ENCODE measurements at regions not wholly inside any gene's neighbourhood (a gene's known extent, or its start where the extent isn't known, plus 50 kb on each side); places are given as distances from the start of the nearest gene placed in this dataset.

DNA sequence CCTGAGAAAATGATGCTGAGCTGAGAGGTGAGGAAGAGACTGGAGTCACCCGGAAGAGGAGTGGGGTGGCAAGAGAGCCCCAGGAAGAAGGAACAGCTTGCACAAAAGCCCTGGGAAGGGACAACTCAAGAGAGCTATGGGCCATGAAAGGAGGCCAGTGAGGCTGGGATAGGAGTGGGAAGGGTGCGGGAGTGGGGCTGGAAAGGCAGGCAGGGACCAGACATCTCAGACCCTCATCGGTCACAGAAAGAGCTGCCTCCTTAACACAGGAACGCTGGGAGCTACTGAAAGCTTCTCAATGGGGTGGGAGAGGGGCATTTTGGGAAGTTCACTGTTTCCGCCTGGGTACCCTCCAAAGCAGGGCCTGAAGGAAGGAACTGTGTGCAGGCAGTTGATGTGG, 122.0 kb upstream of the UNC5B start:
- TF ChIP-seq, protein P1, sequence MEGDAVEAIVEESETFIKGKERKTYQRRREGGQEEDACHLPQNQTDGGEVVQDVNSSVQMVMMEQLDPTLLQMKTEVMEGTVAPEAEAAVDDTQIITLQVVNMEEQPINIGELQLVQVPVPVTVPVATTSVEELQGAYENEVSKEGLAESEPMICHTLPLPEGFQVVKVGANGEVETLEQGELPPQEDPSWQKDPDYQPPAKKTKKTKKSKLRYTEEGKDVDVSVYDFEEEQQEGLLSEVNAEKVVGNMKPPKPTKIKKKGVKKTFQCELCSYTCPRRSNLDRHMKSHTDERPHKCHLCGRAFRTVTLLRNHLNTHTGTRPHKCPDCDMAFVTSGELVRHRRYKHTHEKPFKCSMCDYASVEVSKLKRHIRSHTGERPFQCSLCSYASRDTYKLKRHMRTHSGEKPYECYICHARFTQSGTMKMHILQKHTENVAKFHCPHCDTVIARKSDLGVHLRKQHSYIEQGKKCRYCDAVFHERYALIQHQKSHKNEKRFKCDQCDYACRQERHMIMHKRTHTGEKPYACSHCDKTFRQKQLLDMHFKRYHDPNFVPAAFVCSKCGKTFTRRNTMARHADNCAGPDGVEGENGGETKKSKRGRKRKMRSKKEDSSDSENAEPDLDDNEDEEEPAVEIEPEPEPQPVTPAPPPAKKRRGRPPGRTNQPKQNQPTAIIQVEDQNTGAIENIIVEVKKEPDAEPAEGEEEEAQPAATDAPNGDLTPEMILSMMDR (IDR thresholded peaks at IDR 0.05; ENCODE audit: unreplicated experiment in 3 of 3) = no peak

DNA sequence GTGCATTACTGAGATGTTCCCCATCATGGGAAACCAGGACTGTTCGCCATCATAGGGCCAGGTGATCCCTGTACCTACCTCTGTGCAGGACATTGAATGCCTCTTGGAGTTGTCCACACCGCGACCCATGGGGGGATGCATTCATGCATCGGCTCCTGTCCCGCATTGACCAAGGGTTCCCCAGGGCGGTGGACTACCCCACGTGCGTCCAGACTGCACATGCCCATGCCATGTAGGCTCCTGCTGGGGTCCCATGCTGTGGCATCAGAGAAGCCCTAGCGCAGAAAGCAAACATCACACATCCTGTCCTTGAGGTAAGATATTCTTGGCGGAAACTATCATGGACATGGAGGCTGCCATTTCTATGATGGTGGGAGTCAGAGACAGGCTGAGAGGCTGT, 121.6 kb upstream of the UNC5B start:
- Mint-ChIP-seq H3K4me1 (peaks cover 19% of the 10 kb centered on the region), H3K27ac (no peak overlapping the region), H3K27me3 (ENCODE audit: low read depth) (peaks cover 22% of the 10 kb centered on the region), H3K9me3 (no peaks in the 10 kb centered on the region), H3K4me3 (no peak overlapping the region), H3K36me3 (ENCODE audit: low read depth) (no peaks in the 10 kb centered on the region)
- TF ChIP-seq, protein P1 (IDR thresholded peaks at IDR 0.05; ENCODE audit: unreplicated experiment in 3 of 3) = no peak

More for the DNA sequence above, 122.0 kb upstream of the UNC5B start:
- H3K27ac Mint-ChIP-seq = no peak overlapping the region
- H3K9me3 Mint-ChIP-seq = no peaks in the 10 kb centered on the region
- H3K4me3 Mint-ChIP-seq = no peak overlapping the region
- peaks cover 22% of the 10 kb centered on the region for H3K27me3 Mint-ChIP-seq (ENCODE audit: low read depth)
- H3K4me1 Mint-ChIP-seq = peaks cover 19% of the 10 kb centered on the region
- no peaks in the 10 kb centered on the region for H3K36me3 Mint-ChIP-seq (ENCODE audit: low read depth)

DNA sequence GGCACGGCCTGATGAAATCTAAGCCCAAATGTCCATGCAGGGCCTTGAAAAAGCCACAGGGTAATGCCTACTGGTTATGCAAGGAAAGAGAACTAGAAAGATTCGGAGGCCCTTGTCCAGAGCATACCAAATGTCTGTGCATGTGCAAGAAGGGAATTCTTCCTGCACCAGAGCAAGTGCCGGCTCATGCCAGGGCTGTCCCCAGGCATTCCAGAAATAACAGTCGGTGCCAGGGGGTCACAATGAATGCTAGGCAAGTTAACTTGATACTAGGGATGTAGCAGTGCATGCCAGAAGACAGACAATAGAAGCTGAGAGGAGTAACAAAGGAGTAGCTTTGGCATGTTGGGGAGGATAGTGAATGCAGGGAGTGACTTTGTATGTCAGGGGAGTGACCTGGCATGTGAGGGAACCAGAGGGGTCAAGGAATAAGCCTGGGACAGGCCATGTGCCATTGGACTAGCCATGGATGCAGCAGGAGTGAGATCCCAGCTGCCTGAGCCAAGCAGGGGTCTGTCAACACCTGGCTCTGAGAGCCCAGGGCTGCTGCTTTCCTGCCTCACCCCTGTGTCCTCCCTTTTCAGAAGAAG, 119.5 kb upstream of the UNC5B start:
- peaks cover 19% of the 10 kb centered on the region for H3K4me1 Mint-ChIP-seq
- H3K4me3 Mint-ChIP-seq = no peak overlapping the region
- peak overlapping the region in 1 of 3 experiments; percentile 72 for H3K27ac Mint-ChIP-seq
- TF ChIP-seq, protein P1 (IDR thresholded peaks at IDR 0.05; ENCODE audit: unreplicated experiment in 3 of 3) = no peak
- H3K36me3 Mint-ChIP-seq (ENCODE audit: low read depth) = no peaks in the 10 kb centered on the region
- peaks cover 22% of the 10 kb centered on the region for H3K27me3 Mint-ChIP-seq (ENCODE audit: low read depth)
- H3K9me3 Mint-ChIP-seq = peaks cover 4% of the 10 kb centered on the region

DNA sequence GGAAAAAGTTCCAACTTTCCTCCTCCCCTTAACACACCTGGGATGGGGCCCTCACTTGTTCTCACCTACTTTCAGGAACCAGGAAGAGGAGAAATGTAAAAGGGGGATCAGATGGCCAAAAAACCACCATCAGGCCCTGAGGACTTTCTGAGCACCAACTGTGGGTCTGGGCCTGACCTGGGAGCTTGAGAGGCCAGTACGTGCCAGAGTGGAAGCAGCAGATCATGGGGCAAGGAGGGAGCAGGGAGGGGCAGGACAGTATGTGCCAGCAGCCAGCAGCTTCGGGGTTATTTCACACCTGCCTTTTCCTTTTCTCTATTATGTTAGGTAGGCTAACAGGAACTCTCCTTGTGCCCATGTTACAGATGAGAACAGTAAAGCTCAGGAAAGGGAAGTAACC, 118.8 kb upstream of the UNC5B start:
- H3K27ac Mint-ChIP-seq = peak overlapping the region in 1 of 3 experiments; percentile 72
- peaks cover 4% of the 10 kb centered on the region for H3K9me3 Mint-ChIP-seq
- TF ChIP-seq, protein P1 (IDR thresholded peaks at IDR 0.05; ENCODE audit: unreplicated experiment in 3 of 3) = no peak
- no peak overlapping the region for H3K4me3 Mint-ChIP-seq
- no peaks in the 10 kb centered on the region for H3K36me3 Mint-ChIP-seq (ENCODE audit: low read depth)
- peaks cover 22% of the 10 kb centered on the region for H3K27me3 Mint-ChIP-seq (ENCODE audit: low read depth)
- peaks cover 19% of the 10 kb centered on the region for H3K4me1 Mint-ChIP-seq

DNA sequence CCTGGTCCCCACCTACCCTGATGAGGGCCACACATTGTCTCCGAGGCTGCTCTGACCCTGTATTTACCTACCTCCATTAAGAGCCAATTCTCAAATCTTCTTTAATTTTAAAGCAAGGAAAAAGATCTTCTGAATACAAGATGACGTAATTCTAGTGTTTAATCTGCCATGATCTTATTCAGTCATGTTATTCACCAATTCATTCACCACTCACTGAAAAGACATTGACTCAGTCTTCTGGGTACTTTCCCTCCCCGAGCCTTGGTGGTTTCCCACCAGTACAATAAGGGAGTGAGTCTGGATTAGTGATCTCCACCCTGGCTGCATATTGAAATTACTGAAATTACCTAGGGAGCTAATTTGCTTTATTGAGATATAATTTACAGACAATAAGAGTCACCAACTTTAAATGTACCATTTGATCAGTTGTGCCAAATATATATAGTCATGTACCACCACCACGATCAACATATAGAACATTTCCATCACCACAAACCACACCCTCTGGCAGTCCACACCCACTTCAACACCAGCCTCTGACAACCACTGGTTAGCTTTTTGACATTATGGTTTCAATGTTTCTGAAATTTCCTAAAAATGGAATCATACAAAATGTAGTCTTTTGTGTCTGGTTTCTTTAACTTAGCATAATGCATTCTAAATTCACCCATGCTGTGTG, 117.5 kb upstream of the UNC5B start:
- H3K27me3 Mint-ChIP-seq (ENCODE audit: low read depth) = peaks cover 16% of the 10 kb centered on the region
- peaks cover 19% of the 10 kb centered on the region for H3K4me1 Mint-ChIP-seq
- H3K4me3 Mint-ChIP-seq = no peak overlapping the region
- peaks cover 4% of the 10 kb centered on the region for H3K9me3 Mint-ChIP-seq
- no peak overlapping the region for H3K27ac Mint-ChIP-seq
- no peaks in the 10 kb centered on the region for H3K36me3 Mint-ChIP-seq (ENCODE audit: low read depth)
- TF ChIP-seq, protein P1 (IDR thresholded peaks at IDR 0.05; ENCODE audit: unreplicated experiment in 3 of 3) = no peak
